Mesenchymal stem cell (in vitro differentiated cells and primary cell): ENCODE measurements at regions not wholly inside any gene's neighbourhood (a gene's known extent, or its start where the extent isn't known, plus 50 kb on each side); places are given as distances from the start of the nearest gene placed in this dataset.
"Not testable (repeated sequence)": the region's sequence is repeated elsewhere in the genome, so short reads cannot be mapped to it uniquely, and the experiment has no call there.

Source experiments
- DNase-seq: peaks from one replicate; pipeline ENCODE4 v3.0.0-alpha.2; 2013
- H2AFZ ChIP-seq: one replicate; pipeline ENCODE4 v1.6.1; 2013; ENCODE audit warnings: low read depth, mild to moderate bottlenecking, control low read depth, inconsistent platforms, low read length, moderate library complexity
- H2AK5ac ChIP-seq: 2 replicates; pipeline ENCODE4 v1.6.1; 2013; ENCODE audit warnings: low read length, moderate library complexity, mild to moderate bottlenecking, inconsistent platforms; ENCODE audit not compliant: severe bottlenecking
- H2BK120ac ChIP-seq: one replicate; pipeline ENCODE4 v1.6.1; 2013; ENCODE audit warnings: low read depth, mild to moderate bottlenecking, inconsistent platforms, low read length, moderate library complexity
- H2BK12ac ChIP-seq, 2 experiments: one replicate each; pipeline ENCODE4 v1.6.1; 2013; ENCODE audit warnings: inconsistent platforms in 2 of 2, low read length in 2 of 2, mild to moderate bottlenecking in 2 of 2, moderate library complexity in 2 of 2, control low read depth in 1 of 2
- H2BK15ac ChIP-seq: one replicate; pipeline ENCODE4 v1.6.1; 2013; ENCODE audit warnings: mild to moderate bottlenecking, low read depth, inconsistent platforms; ENCODE audit not compliant: poor library complexity, severe bottlenecking
- H2BK5ac ChIP-seq: 2 replicates; pipeline ENCODE4 v1.6.1; 2013; ENCODE audit warnings: low read depth, mild to moderate bottlenecking, low read length, control low read depth, inconsistent platforms; ENCODE audit not compliant: poor library complexity, severe bottlenecking
- H3K14ac ChIP-seq, 2 experiments: one replicate each; pipeline ENCODE4 v1.6.1; 2013; ENCODE audit warnings: inconsistent platforms in 2 of 2, low read length in 2 of 2, control low read depth in 1 of 2, mild to moderate bottlenecking in 1 of 2, moderate library complexity in 1 of 2
- H3K18ac ChIP-seq, 2 experiments: one replicate each; pipeline ENCODE4 v1.6.1; 2013; ENCODE audit warnings: inconsistent platforms in 2 of 2, low read length in 2 of 2, control low read depth in 1 of 2, low read depth in 1 of 2, mild to moderate bottlenecking in 1 of 2
- H3K23ac ChIP-seq, 2 experiments: one replicate each; pipeline ENCODE4 v1.6.1; 2013; ENCODE audit warnings: inconsistent platforms in 2 of 2, low read length in 2 of 2, mild to moderate bottlenecking in 2 of 2, moderate library complexity in 2 of 2, control low read depth in 1 of 2
- H3K27ac ChIP-seq: 2 replicates; pipeline ENCODE4 v1.5.1; 2013; ENCODE audit warnings: mild to moderate bottlenecking, moderate library complexity, low read length, control low read depth, inconsistent platforms; ENCODE audit not compliant: poor library complexity, severe bottlenecking
- H3K27me3 ChIP-seq, 2 experiments: 2 replicates each; pipeline versions ENCODE4 v1.6.1 to v1.7.0; 2013; ENCODE audit warnings: low read length in 2 of 2, mild to moderate bottlenecking in 2 of 2, moderate library complexity in 2 of 2, control low read depth in 1 of 2, inconsistent platforms in 1 of 2; ENCODE audit not compliant: control insufficient read depth in 1 of 2, insufficient read depth in 1 of 2
- H3K36me3 ChIP-seq, 2 experiments: 2 replicates each; pipeline versions ENCODE4 v1.6.1 to v1.7.0; 2013; ENCODE audit warnings: low read length in 2 of 2, control low read depth in 1 of 2, inconsistent platforms in 1 of 2, low read depth in 1 of 2, mild to moderate bottlenecking in 1 of 2; ENCODE audit not compliant: insufficient read depth in 2 of 2, control insufficient read depth in 1 of 2
- H3K4ac ChIP-seq, 2 experiments: one replicate each; pipeline ENCODE4 v1.6.1; 2013; ENCODE audit warnings: inconsistent platforms in 2 of 2, low read length in 2 of 2, mild to moderate bottlenecking in 2 of 2, moderate library complexity in 2 of 2, control low read depth in 1 of 2, low read depth in 1 of 2
- H3K4me1 ChIP-seq: 2 replicates; pipeline ENCODE4 v1.6.1; 2013; ENCODE audit warnings: low read depth, low read length, control low read depth; ENCODE audit not compliant: control insufficient read depth, insufficient read depth
- H3K4me2 ChIP-seq: 2 replicates; pipeline ENCODE4 v1.6.1; 2013; ENCODE audit warnings: low read length, mild to moderate bottlenecking, inconsistent platforms; ENCODE audit not compliant: poor library complexity, severe bottlenecking
- H3K4me3 ChIP-seq, 2 experiments: 2 replicates each; pipeline versions ENCODE4 v1.5.1 to v1.7.0; 2013; ENCODE audit warnings: low read length in 2 of 2, mild to moderate bottlenecking in 2 of 2, control low read depth in 1 of 2, low read depth in 1 of 2; ENCODE audit not compliant: insufficient read depth in 1 of 2
- H3K79me1 ChIP-seq: replicated peaks from 2 replicates; pipeline ENCODE4 v1.6.1; 2013; ENCODE audit warnings: mild to moderate bottlenecking, control low read depth, low read length, inconsistent platforms; ENCODE audit not compliant: poor library complexity, severe bottlenecking
- H3K9ac ChIP-seq: 2 replicates; pipeline ENCODE4 v1.7.0; 2013; ENCODE audit warnings: mild to moderate bottlenecking, low read length, moderate library complexity
- H3K9me3 ChIP-seq: 2 replicates; pipeline ENCODE4 v1.7.0; 2013; ENCODE audit warnings: mild to moderate bottlenecking, low read length; ENCODE audit not compliant: control insufficient read depth
- H4K8ac ChIP-seq: one replicate; pipeline ENCODE4 v1.6.1; 2013; ENCODE audit warnings: inconsistent platforms, mild to moderate bottlenecking, low read length, moderate library complexity
- H4K91ac ChIP-seq: one replicate; pipeline ENCODE4 v1.6.1; 2013; ENCODE audit warnings: mild to moderate bottlenecking, low read length, inconsistent platforms
- WGBS: methylation state at CpG from one replicate; pipeline ENCODE4 v1.1.7; 2013; ENCODE audit warnings: mixed read lengths; 5-methylcytosine and 5-hydroxymethylcytosine counted together

DNA sequence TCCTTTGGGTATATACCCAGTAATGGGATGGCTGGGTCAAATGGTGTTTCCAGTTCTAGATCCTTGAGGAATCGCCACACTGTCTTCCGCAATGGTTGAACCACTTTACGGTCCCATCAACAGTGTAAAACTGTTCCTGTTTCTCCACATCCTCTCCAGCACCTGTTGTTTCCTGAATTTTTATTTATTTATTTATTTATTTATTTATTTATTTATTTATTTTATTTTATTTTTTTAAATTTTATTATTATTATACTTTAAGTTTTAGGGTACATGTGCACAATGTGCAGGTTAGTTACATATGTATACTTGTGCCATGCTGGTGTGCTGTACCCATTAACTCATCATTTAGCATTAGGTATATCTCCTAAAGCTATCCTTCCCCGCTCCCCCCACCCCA lies 456.0 kb downstream of the SEMA3D start:
- H3K14ac ChIP-seq, H3K23ac ChIP-seq, H2BK120ac ChIP-seq, H3K9ac ChIP-seq, H3K36me3 ChIP-seq, H2BK5ac ChIP-seq, H3K9me3 ChIP-seq, H4K8ac ChIP-seq, H2AFZ ChIP-seq, H2BK12ac ChIP-seq, H3K27me3 ChIP-seq, H3K27ac ChIP-seq, H3K18ac ChIP-seq, H4K91ac ChIP-seq, H3K4me1 ChIP-seq, H2AK5ac ChIP-seq, H2BK15ac ChIP-seq, H3K4ac ChIP-seq, H3K4me2 ChIP-seq, DNase-seq, H3K4me3 ChIP-seq, H3K79me1 ChIP-seq: not testable (repeated sequence)
- WGBS, result 96% methylated on average over 3 of the region's 4 CpGs

DNA sequence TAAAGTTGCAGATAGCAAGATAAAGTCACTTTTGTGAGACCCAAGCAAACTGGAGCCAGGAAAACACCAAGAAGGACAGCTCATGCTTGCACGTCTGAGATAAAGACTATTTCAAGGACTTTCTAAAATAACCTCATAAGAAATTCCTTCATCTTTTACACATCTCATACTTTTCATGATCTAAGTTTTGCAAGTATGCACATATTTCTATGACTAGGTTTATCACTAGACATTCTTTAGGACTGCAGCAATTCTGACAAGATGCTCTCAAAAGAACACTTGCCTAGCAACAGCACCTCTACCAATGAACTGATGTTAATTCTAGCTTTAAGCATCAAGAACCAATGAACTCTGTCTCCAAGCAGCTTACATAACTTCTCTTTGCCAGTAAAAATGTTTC lies 457.6 kb downstream of the SEMA3D start:
- peak; percentile 37 for DNase-seq
- H4K91ac ChIP-seq, result no peak overlapping the region
- H3K4me2 ChIP-seq, result no peak overlapping the region
- H2BK5ac ChIP-seq, result no peak overlapping the region
- no peaks in the 10 kb centered on the region for H3K4me1 ChIP-seq
- no peak overlapping the region for H2BK12ac ChIP-seq
- no peak overlapping the region for H3K4ac ChIP-seq
- no peak overlapping the region for H3K23ac ChIP-seq
- H4K8ac ChIP-seq, result no peak overlapping the region
- no peak overlapping the region for H2AFZ ChIP-seq
- H2AK5ac ChIP-seq, result no peak overlapping the region
- peak overlapping the region; percentile 69 for H3K27ac ChIP-seq
- no peak overlapping the region for H3K4me3 ChIP-seq
- no peaks in the 10 kb centered on the region for H3K27me3 ChIP-seq
- no peaks in the 10 kb centered on the region for H3K79me1 ChIP-seq
- H3K9me3 ChIP-seq, result peaks cover 14% of the 10 kb centered on the region
- no peak overlapping the region for H3K9ac ChIP-seq
- H2BK15ac ChIP-seq, result no peak overlapping the region
- H2BK120ac ChIP-seq, result no peak overlapping the region
- no peak overlapping the region for H3K18ac ChIP-seq
- H3K36me3 ChIP-seq, result no peaks in the 10 kb centered on the region
- H3K14ac ChIP-seq, result no peak overlapping the region
- 11% methylated on average over 1 of the region's 1 CpG for WGBS

DNA sequence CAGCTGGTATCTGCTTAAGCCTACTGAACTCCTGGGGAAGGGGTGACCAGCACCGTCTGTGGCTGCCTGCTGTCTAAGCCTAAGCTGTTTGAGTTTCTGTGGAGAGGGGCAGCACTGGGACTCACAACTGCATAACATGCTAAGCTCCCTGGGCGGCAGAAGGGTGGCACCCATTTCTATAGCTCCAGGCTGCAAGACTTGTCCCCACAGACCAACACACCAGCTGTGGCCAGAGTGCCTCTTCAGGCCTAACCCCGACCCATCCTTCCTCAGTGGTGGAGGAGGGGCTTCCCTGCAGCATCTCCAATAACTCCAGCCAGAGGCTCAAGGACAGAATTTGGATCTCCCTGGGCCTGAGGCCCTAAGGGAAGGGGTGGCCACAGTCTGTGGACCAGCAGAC lies 464.1 kb downstream of the SEMA3D start:
- Histone ChIP-seq H3K4me3 (no peak overlapping the region), H2BK5ac (no peak overlapping the region), H3K4ac (no peak overlapping the region), H4K8ac (no peak overlapping the region), H2AK5ac (no peak overlapping the region), H3K27ac (no peak overlapping the region), H3K9ac (no peak overlapping the region), H3K14ac (no peak overlapping the region), H3K23ac (no peak overlapping the region), H4K91ac (peak overlapping the region; percentile 3), H3K9me3 (peaks cover 12% of the 10 kb centered on the region), H2AFZ (no peak overlapping the region), H3K4me2 (no peak overlapping the region), H2BK15ac (no peak overlapping the region), H3K27me3 (no peaks in the 10 kb centered on the region), H2BK12ac (no peak overlapping the region), H3K79me1 (no peaks in the 10 kb centered on the region), H2BK120ac (no peak overlapping the region), H3K4me1 (no peaks in the 10 kb centered on the region), H3K36me3 (no peaks in the 10 kb centered on the region), H3K18ac (no peak overlapping the region)
- no peak for DNase-seq
- WGBS, result 97% methylated on average over 3 of the region's 3 CpGs

DNA sequence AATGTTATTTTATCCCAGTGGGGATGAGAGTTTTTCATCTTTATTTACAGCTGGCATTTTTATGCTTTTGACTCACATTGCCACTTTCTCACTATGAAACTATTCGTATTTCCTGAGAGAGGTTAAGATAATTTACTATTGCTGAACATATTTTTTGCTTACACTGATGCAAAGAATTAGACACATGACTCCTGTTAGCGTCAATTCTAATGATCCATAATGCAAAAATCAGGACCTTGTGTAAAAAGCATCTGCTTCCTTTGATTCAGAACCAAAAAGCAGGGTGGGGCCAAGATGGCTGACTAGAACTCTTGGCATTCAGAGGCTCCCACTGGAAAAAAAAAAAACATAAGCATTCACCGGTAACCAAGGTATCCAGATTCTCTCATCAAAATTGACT lies 464.8 kb downstream of the SEMA3D start:
- WGBS, result 89% methylated on average over 2 of the region's 3 CpGs
- no peak overlapping the region for H2AK5ac ChIP-seq
- no peak for DNase-seq

More for the DNA sequence above, 464.8 kb downstream of the SEMA3D start:
- Histone ChIP-seq H2BK15ac (no peak overlapping the region), H2AFZ (no peak overlapping the region), H3K9me3 (peaks cover 12% of the 10 kb centered on the region), H3K27ac (no peak overlapping the region), H3K23ac (no peak overlapping the region), H3K79me1 (no peaks in the 10 kb centered on the region), H3K9ac (no peak overlapping the region), H2BK120ac (no peak overlapping the region), H3K4me3 (no peak overlapping the region), H3K4me1 (no peaks in the 10 kb centered on the region), H4K91ac (no peak overlapping the region), H4K8ac (no peak overlapping the region), H3K4me2 (no peak overlapping the region), H2BK5ac (no peak overlapping the region), H2BK12ac (no peak overlapping the region), H3K18ac (no peak overlapping the region), H3K36me3 (no peaks in the 10 kb centered on the region), H3K14ac (no peak overlapping the region), H3K4ac (no peak overlapping the region), H3K27me3 (no peaks in the 10 kb centered on the region)
